Caki2 (cell line): ENCODE measurements at regions not wholly inside any gene's neighbourhood (a gene's known extent, or its start where the extent isn't known, plus 50 kb on each side); places are given as distances from the start of the nearest gene placed in this dataset.

Experiments
- DNase-seq: peaks from one replicate; pipeline ENCODE4 v3.0.0-alpha.2; 2015; ENCODE audit warnings: low read depth
- in situ Hi-C: cut with HindIII; loops from 2 replicates; pipeline ENCODE4 v1.10.0; 2016; ENCODE audit warnings: low sequenced_read_pairs, low pct_unique_long_range_greater_than_20kb, mixed read lengths

- in situ Hi-C loops = no loop called here
- no peak for DNase-seq
Measured at GRCh38 chr21:39107739-39108138, 75.5 kb downstream of the PSMG1 start.

- in situ Hi-C loops = no loop called here
- DNase-seq = no peak
Measured at GRCh38 chr21:39106881-39107462, 76.3 kb downstream of the PSMG1 start.

- in situ Hi-C loops = no loop called here
- no peak for DNase-seq
Measured at GRCh38 chr21:39105836-39106235, 77.4 kb downstream of the PSMG1 start.

- no peak for DNase-seq
- in situ Hi-C loops = no loop called here
Measured at GRCh38 chr21:39105341-39105765, 77.9 kb downstream of the PSMG1 start.

GRCh38 chr21:39104911-39105310 lies 78.3 kb downstream of the PSMG1 start:
- in situ Hi-C loops = no loop called here
- no peak for DNase-seq

- DNase-seq = no peak
Measured at GRCh38 chr21:39103689-39104088, 79.6 kb downstream of the PSMG1 start.

GRCh38 chr21:39099859-39100258 lies 83.4 kb downstream of the PSMG1 start:
- no peak for DNase-seq
- in situ Hi-C loops = no loop called here

More at GRCh38 chr21:39103689-39104088, 79.6 kb downstream of the PSMG1 start:
- in situ Hi-C loops = no loop called here

GRCh38 chr21:39098696-39099200 lies 84.5 kb downstream of the PSMG1 start:
- no peak for DNase-seq
- in situ Hi-C loops = no loop called here

GRCh38 chr21:39097981-39098380 lies 85.3 kb downstream of the PSMG1 start:
- DNase-seq = no peak
- in situ Hi-C loops = no loop called here

- DNase-seq = no peak
- in situ Hi-C loops = no loop called here
Measured at GRCh38 chr21:39097335-39097861, 85.9 kb downstream of the PSMG1 start.

GRCh38 chr21:39096754-39097153 lies 86.5 kb downstream of the PSMG1 start:
- DNase-seq = no peak
- in situ Hi-C loops = no loop called here

- in situ Hi-C loops = no loop called here
Measured at GRCh38 chr21:39095681-39096080, 87.6 kb downstream of the PSMG1 start.

GRCh38 chr21:39094847-39095579 lies 88.2 kb downstream of the PSMG1 start:
- in situ Hi-C loops = no loop called here
- DNase-seq = peak; percentile 66

More at GRCh38 chr21:39095681-39096080, 87.6 kb downstream of the PSMG1 start:
- no peak for DNase-seq

GRCh38 chr21:39094087-39094780 lies 89.0 kb downstream of the PSMG1 start:
- in situ Hi-C loops = no loop called here
- DNase-seq = no peak

GRCh38 chr21:39093526-39093925 lies 89.7 kb downstream of the PSMG1 start:
- DNase-seq = no peak
- in situ Hi-C loops = no loop called here

- DNase-seq = peak; percentile 29
- in situ Hi-C loops = no loop called here
Measured at GRCh38 chr21:39088831-39089380, 94.3 kb downstream of the PSMG1 start.

GRCh38 chr21:39088031-39088370 lies 95.2 kb downstream of the PSMG1 start:
- in situ Hi-C loops = no loop called here
- DNase-seq = no peak

- DNase-seq = no peak
- in situ Hi-C loops = no loop called here
Measured at GRCh38 chr21:39087238-39088030, 95.8 kb downstream of the PSMG1 start.
